Spleen (tissue), 11 donors: ENCODE measurements at regions not wholly inside any gene's neighbourhood (a gene's known extent, or its start where the extent isn't known, plus 50 kb on each side); places are given as distances from the start of the nearest gene placed in this dataset.

ENCODE experiments used
- DNase-seq: peaks from one replicate; pipeline ENCODE4 v3.0.0-alpha.2; 2020
- H3K27ac ChIP-seq, 8 donors: fragments of 200-600 bp; sonication (generic) in 7 of 8; 1 replicate in 4 of 8; 2 replicates in 4 of 8; pipeline versions ENCODE4 v1.5.0 to v1.8.0; 2016 to 2021; ENCODE audit warnings: inconsistent platforms in 4 of 8, mild to moderate bottlenecking in 4 of 8, moderate library complexity in 1 of 8
- H3K27me3 ChIP-seq, 7 donors: fragments of 200-600 bp; sonication (generic) in 6 of 7; replicated peaks in 1 of 7; 1 replicate in 4 of 7; 2 replicates in 3 of 7; pipeline versions ENCODE4 v1.5.0 to v1.8.0; 2016 to 2021; ENCODE audit warnings: inconsistent platforms in 3 of 7, mild to moderate bottlenecking in 1 of 7
- H3K36me3 ChIP-seq, 6 donors: fragments of 200-600 bp; sonication (generic) in 5 of 6; 1 replicate in 4 of 6; 2 replicates in 2 of 6; pipeline versions ENCODE4 v1.5.0 to v1.8.0; 2016 to 2021; ENCODE audit warnings: inconsistent platforms in 2 of 6
- H3K4me1 ChIP-seq, 6 donors: fragments of 200-600 bp; sonication (generic) in 5 of 6; 1 replicate in 3 of 6; 2 replicates in 3 of 6; pipeline versions ENCODE4 v1.5.0 to v1.8.0; 2016 to 2021; ENCODE audit warnings: inconsistent platforms in 3 of 6
- H3K4me3 ChIP-seq, 8 donors: fragments of 200-600 bp; sonication (generic) in 7 of 8; 1 replicate in 4 of 8; 2 replicates in 4 of 8; pipeline versions ENCODE4 v1.5.0 to v1.8.0; 2016 to 2021; ENCODE audit warnings: inconsistent platforms in 4 of 8, mild to moderate bottlenecking in 4 of 8, moderate library complexity in 2 of 8
- H3K9me3 ChIP-seq, 8 donors: fragments of 200-600 bp; sonication (generic) in 7 of 8; 1 replicate in 4 of 8; 2 replicates in 4 of 8; pipeline versions ENCODE4 v1.5.0 to v1.8.0; 2016 to 2021; ENCODE audit warnings: inconsistent platforms in 4 of 8
- POLR2A ChIP-seq, 3 donors: fragments of 450-650 bp; IDR thresholded peaks; one replicate each; pipeline ENCODE4 v1.5.1; 2017; ENCODE audit warnings: antibody characterized with exemption in 3 of 3, mild to moderate bottlenecking in 1 of 3
- POLR2AphosphoS5 ChIP-seq, 3 donors: sonication (generic); formaldehyde crosslinking; IDR thresholded peaks; one replicate each; pipeline ENCODE4 v1.5.1; 2017; ENCODE audit warnings: antibody characterized with exemption in 3 of 3
- WGBS, 5 donors: extraction: QIAGEN DNeasy Blood & Tissue Kit in 3 of 5; methylation state at CpG; one replicate each; pipeline versions ENCODE4 v1.1.5 to v1.1.7; 2013 to 2018; 5-methylcytosine and 5-hydroxymethylcytosine counted together
- intact Hi-C: fragments of 100-400 bp; cut with DNase I; formaldehyde crosslinking; loops from one replicate; pipeline ENCODE4 v1.15.0; 2023; ENCODE audit warnings: low total_unique reads
- TF ChIP-seq, protein P1 (sequence below), 11 experiments: fragments of 200-600 bp in 7 of 11; fragments of 450-650 bp in 4 of 11; sonication (generic) in 4 of 11; IDR thresholded peaks in 8 of 11; conservative IDR thresholded peaks in 3 of 11; 1 replicate in 7 of 11; 2 replicates in 4 of 11; pipeline versions ENCODE4 v1.4.0 to v1.8.0; 2016 to 2021; ENCODE audit warnings: antibody characterized with exemption in 11 of 11, inconsistent platforms in 4 of 11, mild to moderate bottlenecking in 1 of 11
- donor health status: healthy with polysubstance abuse.
- donor health status: DM: no; HTN: no; CAD: no; lungs with moderate emphysema.
- donor health status: DM: no; HTN: no; CAD: no.
- donor health status: Bipolar disorder and iron deficiency.
- donor health status: healthy.
- donor health status: DM: no; HTN: no; CAD: no.
- donor health status: DM: yes; HTN: yes; CAD: no.

DNA sequence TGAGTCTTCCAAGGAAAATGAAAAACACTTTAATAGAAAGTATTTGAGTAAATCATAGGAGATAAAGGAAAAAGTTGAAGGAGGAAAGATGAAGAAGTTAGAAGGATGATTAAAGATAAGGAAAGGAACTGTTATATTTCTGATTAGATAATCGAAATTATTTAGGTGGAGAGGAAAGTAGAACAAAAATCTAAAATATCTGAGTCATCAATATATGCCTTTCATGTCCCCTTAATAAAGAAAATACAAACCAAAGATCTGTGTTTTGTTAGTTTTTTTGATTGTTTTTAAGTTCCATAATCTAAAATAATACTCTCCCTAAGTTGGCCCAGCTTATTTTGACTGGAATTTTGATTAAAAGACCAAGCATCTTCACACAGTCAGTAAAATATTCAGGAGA lies 412.9 kb upstream of the DDX18 start:
- no peak for DNase-seq
- Histone ChIP-seq H3K9me3 (peaks cover 0 to 4% (median 0%) of the 10 kb centered on the region in 8 donors), H3K27me3 (no peaks in the 10 kb centered on the region), H3K27ac (no peak overlapping the region), H3K4me1 (no peaks in the 10 kb centered on the region), H3K4me3 (no peak overlapping the region), H3K36me3 (no peaks in the 10 kb centered on the region)
- intact Hi-C loops, result no loop called here
- TF ChIP-seq POLR2AphosphoS5 (IDR thresholded peaks at IDR 0.05), result no peak
- no peak for TF ChIP-seq POLR2A (IDR thresholded peaks at IDR 0.05)
- TF ChIP-seq, protein P1, sequence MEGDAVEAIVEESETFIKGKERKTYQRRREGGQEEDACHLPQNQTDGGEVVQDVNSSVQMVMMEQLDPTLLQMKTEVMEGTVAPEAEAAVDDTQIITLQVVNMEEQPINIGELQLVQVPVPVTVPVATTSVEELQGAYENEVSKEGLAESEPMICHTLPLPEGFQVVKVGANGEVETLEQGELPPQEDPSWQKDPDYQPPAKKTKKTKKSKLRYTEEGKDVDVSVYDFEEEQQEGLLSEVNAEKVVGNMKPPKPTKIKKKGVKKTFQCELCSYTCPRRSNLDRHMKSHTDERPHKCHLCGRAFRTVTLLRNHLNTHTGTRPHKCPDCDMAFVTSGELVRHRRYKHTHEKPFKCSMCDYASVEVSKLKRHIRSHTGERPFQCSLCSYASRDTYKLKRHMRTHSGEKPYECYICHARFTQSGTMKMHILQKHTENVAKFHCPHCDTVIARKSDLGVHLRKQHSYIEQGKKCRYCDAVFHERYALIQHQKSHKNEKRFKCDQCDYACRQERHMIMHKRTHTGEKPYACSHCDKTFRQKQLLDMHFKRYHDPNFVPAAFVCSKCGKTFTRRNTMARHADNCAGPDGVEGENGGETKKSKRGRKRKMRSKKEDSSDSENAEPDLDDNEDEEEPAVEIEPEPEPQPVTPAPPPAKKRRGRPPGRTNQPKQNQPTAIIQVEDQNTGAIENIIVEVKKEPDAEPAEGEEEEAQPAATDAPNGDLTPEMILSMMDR (IDR thresholded peaks at IDR 0.05 in 8 of 11, conservative IDR thresholded peaks at IDR 0.05 in 3 of 11), result no peak
- 38 to 67% (median 47%) methylated on average over 1 of the region's 1 CpG for WGBS, 5 donors

DNA sequence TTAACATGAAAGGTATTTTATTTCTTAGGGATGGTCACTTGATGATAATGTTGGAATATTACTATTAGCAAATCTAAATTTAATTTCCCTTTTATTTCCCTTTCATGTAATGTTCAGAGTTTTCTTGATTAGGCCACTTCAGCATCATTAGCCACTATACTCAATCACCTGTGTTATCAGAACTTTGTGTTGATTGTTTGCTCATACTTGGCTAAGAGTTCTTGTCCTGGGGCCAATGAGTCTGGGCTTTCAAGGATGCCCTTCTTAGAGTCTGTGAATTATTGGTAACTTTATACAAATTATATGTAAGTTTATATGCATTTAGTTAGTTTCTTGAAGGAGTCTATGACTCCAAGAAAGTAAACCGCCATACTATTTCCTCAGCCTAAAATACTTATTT lies 408.0 kb upstream of the DDX18 start:
- H3K4me3 ChIP-seq, result no peak overlapping the region
- H3K4me1 ChIP-seq, result no peaks in the 10 kb centered on the region
- H3K27ac ChIP-seq, result no peak overlapping the region
- peaks cover 0 to 4% (median 0%) of the 10 kb centered on the region in 8 donors for H3K9me3 ChIP-seq
- intact Hi-C loops, result no loop called here
- no peak for TF ChIP-seq POLR2AphosphoS5 (IDR thresholded peaks at IDR 0.05)
- TF ChIP-seq, protein P1 (IDR thresholded peaks at IDR 0.05 in 8 of 11, conservative IDR thresholded peaks at IDR 0.05 in 3 of 11), result no peak
- TF ChIP-seq POLR2A (IDR thresholded peaks at IDR 0.05), result no peak
- no peak for DNase-seq
- no peaks in the 10 kb centered on the region for H3K36me3 ChIP-seq
- 91 to 95% (median 92%) methylated on average over 1 of the region's 1 CpG for WGBS, 5 donors
- no peaks in the 10 kb centered on the region for H3K27me3 ChIP-seq

DNA sequence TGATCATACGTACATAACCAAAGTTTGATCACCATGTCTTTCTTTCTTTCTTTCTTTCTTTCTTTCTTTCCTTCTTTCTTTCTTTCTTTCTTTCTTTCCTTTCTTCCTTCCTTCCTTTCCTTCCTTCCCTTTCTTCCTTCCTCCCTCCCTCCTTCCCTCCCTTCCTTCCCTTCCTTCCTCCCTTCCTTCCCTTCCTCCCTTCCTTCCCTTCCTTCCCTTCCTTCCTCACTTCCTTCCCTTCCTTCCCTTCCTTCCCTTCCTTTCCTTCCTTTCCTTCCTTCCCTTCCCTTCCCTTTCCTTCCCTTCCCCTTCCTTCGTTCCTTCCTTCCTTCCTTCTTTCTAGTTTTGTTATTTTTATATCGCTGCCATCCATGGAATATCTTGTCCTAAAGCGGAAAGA lies 406.7 kb upstream of the DDX18 start:
- intact Hi-C loops, result no loop called here
- DNase-seq, result no peak
- Histone ChIP-seq H3K9me3 (peaks cover 0 to 4% (median 0%) of the 10 kb centered on the region in 8 donors), H3K4me1 (no peaks in the 10 kb centered on the region), H3K36me3 (no peaks in the 10 kb centered on the region), H3K27me3 (no peaks in the 10 kb centered on the region), H3K4me3 (no peak overlapping the region), H3K27ac (no peak overlapping the region)
- 62 to 91% (median 76%) methylated on average over 4 of the region's 4 CpGs for WGBS, 5 donors
- TF ChIP-seq POLR2AphosphoS5 (IDR thresholded peaks at IDR 0.05) (no peak), POLR2A (IDR thresholded peaks at IDR 0.05) (no peak)
- TF ChIP-seq, protein P1 (IDR thresholded peaks at IDR 0.05 in 8 of 11, conservative IDR thresholded peaks at IDR 0.05 in 3 of 11), result no peak

DNA sequence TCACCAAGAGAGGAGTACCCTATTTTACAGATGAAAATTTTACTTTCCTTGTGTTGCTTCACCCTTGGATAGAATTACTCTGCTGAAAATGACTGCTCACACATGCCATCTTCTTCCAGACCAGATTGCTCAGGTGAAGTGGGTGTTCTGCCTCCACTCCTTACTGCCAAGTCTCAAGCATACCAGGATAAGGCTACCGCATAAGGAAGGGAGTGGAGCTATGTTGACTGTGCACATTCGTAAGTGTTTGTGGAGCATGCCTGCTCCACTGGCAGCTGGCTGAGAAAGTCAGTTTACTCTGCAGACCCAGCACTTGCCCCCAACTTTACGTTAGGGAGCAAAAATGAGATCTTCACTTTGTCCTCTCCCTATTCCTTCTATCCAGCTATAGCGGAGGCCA lies 405.0 kb upstream of the DDX18 start:
- 80 to 92% (median 87%) methylated on average over 4 of the region's 4 CpGs for WGBS, 5 donors
- no peaks in the 10 kb centered on the region for H3K36me3 ChIP-seq
- DNase-seq, result no peak
- H3K4me3 ChIP-seq, result no peak overlapping the region
- H3K27ac ChIP-seq, result no peak overlapping the region
- intact Hi-C loops, result no loop called here
- no peaks in the 10 kb centered on the region for H3K4me1 ChIP-seq
- H3K27me3 ChIP-seq, result no peaks in the 10 kb centered on the region
- TF ChIP-seq POLR2AphosphoS5 (IDR thresholded peaks at IDR 0.05) (no peak), POLR2A (IDR thresholded peaks at IDR 0.05) (no peak)
- TF ChIP-seq, protein P1 (IDR thresholded peaks at IDR 0.05 in 8 of 11, conservative IDR thresholded peaks at IDR 0.05 in 3 of 11), result no peak
- H3K9me3 ChIP-seq, result peaks cover 0 to 4% (median 0%) of the 10 kb centered on the region in 8 donors
